Stimulated activated CD8-positive, alpha-beta memory T cell treated with anti-CD3 and anti-CD28 coated beads, Interleukin-7, amount 100 ng/mL, for 4 hours (primary cell): ENCODE measurements at regions not wholly inside any gene's neighbourhood (a gene's known extent, or its start where the extent isn't known, plus 50 kb on each side); places are given as distances from the start of the nearest gene placed in this dataset.

Source experiments
- DNase-seq, 2 donors: peaks; one replicate each; pipeline ENCODE4 v3.0.0-alpha.2; 2020; ENCODE audit warnings: low read depth in 2 of 2

- no peak for DNase-seq
Measured at GRCh38 chr10:14396411-14397048, 65.8 kb upstream of the FRMD4A start.

DNA sequence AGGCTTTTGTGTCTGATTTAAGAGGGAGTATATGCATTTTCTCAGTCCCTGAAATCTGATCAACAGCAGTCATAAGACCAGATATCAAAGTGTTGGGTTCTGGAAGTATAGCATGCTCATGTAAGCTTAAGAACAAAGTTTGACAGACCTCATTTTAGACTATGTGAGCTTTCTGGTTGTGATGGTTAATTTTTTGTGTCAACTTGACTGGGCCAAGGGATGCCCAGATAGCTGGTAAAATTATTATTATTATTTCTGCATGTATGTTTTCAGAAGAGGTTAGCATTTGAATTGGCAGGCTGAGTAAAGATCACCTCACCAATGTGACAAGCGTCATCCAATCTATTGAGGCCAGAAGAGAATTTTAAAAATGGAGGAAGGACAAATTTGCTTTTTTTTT is 63.5 kb upstream of the FRMD4A start:
- DNase-seq, result no peak

DNA sequence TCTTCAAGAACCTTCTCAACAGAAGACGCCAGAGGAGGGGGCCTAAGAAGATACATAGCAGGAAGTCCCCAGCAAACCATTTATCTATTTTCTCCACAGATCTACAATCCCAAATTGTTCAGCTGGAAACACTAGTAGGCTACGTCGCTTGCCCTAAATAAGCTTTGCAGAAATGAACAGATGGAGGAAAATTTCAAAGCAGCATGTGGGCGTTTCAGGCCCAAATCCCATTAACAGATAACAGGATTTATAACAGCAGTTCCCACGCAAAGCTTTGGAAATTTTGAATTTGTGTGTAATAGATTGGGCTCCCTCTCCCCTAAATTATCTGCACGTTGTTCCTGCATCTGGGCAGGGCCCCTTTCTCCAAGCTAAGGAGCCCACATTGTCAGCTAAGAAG is 60.6 kb upstream of the FRMD4A start:
- no peak for DNase-seq

DNA sequence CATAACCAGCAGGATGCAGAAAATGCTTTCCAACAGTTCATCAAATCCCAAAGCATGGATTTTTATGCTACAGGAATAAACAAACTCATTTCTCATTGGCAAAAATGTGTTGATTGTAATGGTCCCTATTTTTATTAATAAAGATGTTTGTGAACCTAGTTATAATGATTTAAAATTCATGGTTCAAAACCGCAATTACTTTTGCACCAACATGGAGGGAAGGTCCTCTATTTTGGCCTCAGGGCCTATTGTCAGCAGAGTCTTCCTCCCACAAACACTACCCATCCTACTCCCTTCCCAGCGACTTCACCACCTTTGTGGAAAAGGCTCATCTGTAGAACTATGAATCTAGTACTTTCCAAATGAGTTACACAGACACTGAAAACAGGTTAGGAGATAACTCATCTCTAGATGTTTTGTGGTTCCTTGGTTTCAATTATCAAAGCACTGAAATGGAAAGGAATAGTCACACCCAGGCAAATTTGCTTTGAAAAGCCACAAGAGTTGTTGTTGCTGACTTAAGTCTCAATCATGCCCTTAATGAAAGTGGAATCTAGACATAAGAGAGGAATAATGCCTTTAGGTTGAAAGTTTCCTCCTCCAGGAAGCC is 59.4 kb upstream of the FRMD4A start:
- DNase-seq, result no peak

DNA sequence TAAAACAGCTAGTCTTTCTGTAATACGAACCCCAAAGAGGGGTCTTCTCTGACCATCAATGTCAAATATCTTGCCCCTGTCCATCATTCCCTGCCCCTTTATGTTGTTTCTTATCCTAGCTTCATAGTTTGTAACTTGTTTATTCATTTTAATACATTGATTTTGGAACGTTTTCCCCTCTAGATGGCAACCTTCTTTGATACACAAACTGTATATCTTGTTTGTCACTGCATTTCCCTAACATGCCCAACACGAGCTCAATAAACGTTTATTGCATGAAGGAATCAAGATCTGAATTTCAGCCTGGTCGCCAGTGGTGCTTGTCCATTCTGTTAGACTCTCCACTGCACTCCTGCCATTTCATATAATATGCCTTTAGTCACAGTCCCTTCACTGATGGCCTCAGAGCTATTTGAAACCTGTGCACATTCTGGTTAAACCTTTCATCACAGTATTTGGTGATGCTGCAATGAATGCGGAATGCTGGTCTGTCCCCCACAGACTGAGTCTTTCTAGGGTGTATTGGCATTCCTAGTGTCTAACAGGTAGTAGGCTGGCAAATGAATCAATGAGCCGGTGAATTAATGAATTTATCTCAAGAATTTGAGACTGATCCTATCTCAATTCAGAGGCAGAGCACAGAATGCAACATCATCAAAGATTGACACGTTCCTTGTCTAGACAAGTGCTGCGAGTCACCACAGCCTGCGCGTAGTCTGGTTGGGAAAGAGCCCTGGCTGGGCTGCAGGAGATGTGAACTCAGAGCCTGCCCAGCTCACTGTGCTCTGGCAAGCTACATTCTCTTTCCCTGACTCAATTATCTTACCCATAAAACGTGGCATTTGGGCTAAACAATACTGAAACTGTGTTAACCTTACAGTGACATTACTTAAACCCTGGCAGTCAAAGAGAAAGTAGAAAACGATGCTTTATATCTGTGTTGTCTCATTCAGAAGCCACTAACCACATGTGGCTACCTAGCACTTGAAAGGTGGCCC is 55.2 kb upstream of the FRMD4A start:
- no peak for DNase-seq

- no peak for DNase-seq
Measured at GRCh38 chr10:14384915-14385314, 54.2 kb upstream of the FRMD4A start.

GRCh38 chr10:14384116-14384730 is 53.5 kb upstream of the FRMD4A start:
- no peak for DNase-seq

- DNase-seq, result no peak
Measured at GRCh38 chr10:14383266-14383665, 52.5 kb upstream of the FRMD4A start.

DNA sequence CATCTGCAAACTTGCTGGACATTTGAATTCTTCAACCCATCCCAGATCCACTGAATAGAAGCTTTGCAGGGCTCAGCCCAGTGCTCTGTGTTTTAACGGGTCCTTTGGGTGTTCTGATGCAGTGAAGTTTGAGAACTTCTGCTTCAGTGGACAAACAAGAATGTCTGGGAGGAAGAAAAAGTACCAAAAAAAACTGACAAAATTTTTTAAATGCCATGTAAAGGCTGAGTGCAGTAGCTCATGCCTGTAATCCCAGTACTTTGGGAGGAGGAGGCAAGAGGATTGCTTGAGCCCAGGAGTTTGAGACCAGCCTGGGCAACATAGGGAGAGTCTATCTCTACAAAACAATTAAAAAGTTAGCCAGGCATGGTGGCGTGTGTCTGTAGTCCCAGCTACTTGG is 51.8 kb upstream of the FRMD4A start:
- DNase-seq, result no peak

- peak; percentile 40 to 44 for DNase-seq
Measured at GRCh38 chr10:14382022-14382421, 51.3 kb upstream of the FRMD4A start.

GRCh38 chr10:14381475-14381874 is 50.8 kb upstream of the FRMD4A start:
- no peak for DNase-seq

- no peak for DNase-seq
Measured at GRCh38 chr10:14380746-14381145, 50.0 kb upstream of the FRMD4A start.
